Loucy (cell line): ENCODE measurements at regions not wholly inside any gene's neighbourhood (a gene's known extent, or its start where the extent isn't known, plus 50 kb on each side); places are given as distances from the start of the nearest gene placed in this dataset.

Experiments used
- H2AFZ ChIP-seq: fragments of 200-600 bp; sonication (generic); 2 replicates; pipeline ENCODE4 v1.6.0; 2016; ENCODE audit warnings: antibody characterized with exemption, mild to moderate bottlenecking, low read length, moderate library complexity
- H3F3A ChIP-seq: fragments of 200-600 bp; 2 replicates; pipeline ENCODE4 v1.6.0; 2016; ENCODE audit warnings: antibody characterized with exemption, low read depth, mild to moderate bottlenecking
- H3K27me3 ChIP-seq: fragments of 200-600 bp; sonication (generic); 2 replicates; pipeline ENCODE4 v1.6.1; 2014; ENCODE audit warnings: low read length, mild to moderate bottlenecking; ENCODE audit not compliant: insufficient read depth, poor library complexity, severe bottlenecking
- H3K36me3 ChIP-seq: fragments of 200-600 bp; sonication (generic); 2 replicates; pipeline ENCODE4 v1.6.1; 2016; ENCODE audit warnings: low read length; ENCODE audit not compliant: insufficient read depth
- H3K4me1 ChIP-seq: fragments of 200-600 bp; sonication (generic); 2 replicates; pipeline ENCODE4 v1.5.1; 2014; ENCODE audit warnings: low read length, mild to moderate bottlenecking; ENCODE audit not compliant: insufficient read depth, poor library complexity, severe bottlenecking
- H3K4me2 ChIP-seq: fragments of 200-600 bp; sonication (generic); 2 replicates; pipeline ENCODE4 v1.6.0; 2014; ENCODE audit warnings: antibody characterized with exemption, low read length, low read depth, mild to moderate bottlenecking; ENCODE audit not compliant: poor library complexity, severe bottlenecking
- H3K4me3 ChIP-seq: fragments of 200-600 bp; sonication (generic); 2 replicates; pipeline ENCODE4 v1.5.1; 2014; ENCODE audit warnings: low read length, mild to moderate bottlenecking, mixed read lengths; ENCODE audit not compliant: poor library complexity, severe bottlenecking
- H3K79me2 ChIP-seq: fragments of 200-600 bp; sonication (generic); 2 replicates; pipeline ENCODE4 v1.6.1; 2014; ENCODE audit warnings: low read length; ENCODE audit not compliant: insufficient read depth
- H3K9ac ChIP-seq: fragments of 200-600 bp; sonication (generic); 2 replicates; pipeline ENCODE4 v1.6.0; 2014; ENCODE audit warnings: mild to moderate bottlenecking, low read depth, low read length, moderate library complexity; ENCODE audit not compliant: poor library complexity, severe bottlenecking
- H3K9me2 ChIP-seq: fragments of 200-600 bp; sonication (generic); replicated peaks from 2 replicates; pipeline ENCODE4 v1.6.1; 2016; ENCODE audit warnings: low read depth, low read length, mixed read lengths
- H3K9me3 ChIP-seq: fragments of 200-600 bp; sonication (generic); 2 replicates; pipeline ENCODE4 v1.6.1; 2014; ENCODE audit warnings: mild to moderate bottlenecking, antibody characterized with exemption, low read length, low read depth; ENCODE audit not compliant: insufficient read depth
- H4K20me1 ChIP-seq: fragments of 200-600 bp; sonication (generic); 2 replicates; pipeline ENCODE4 v1.6.0; 2014; ENCODE audit warnings: antibody characterized with exemption, low read length, mild to moderate bottlenecking; ENCODE audit not compliant: insufficient read depth, poor library complexity, severe bottlenecking
- EZH2phosphoT487 ChIP-seq: fragments of 200-600 bp; IDR thresholded peaks from 2 replicates; pipeline ENCODE4 v1.6.1; 2018; ENCODE audit warnings: antibody characterized with exemption, mild to moderate bottlenecking, moderate library complexity, borderline replicate concordance
- TF ChIP-seq, protein P1 (sequence below): fragments of 200-600 bp; sonication (generic); conservative IDR thresholded peaks from 2 replicates; pipeline ENCODE4 v1.5.1; 2014; ENCODE audit warnings: mild to moderate bottlenecking, antibody characterized with exemption, low read length

DNA sequence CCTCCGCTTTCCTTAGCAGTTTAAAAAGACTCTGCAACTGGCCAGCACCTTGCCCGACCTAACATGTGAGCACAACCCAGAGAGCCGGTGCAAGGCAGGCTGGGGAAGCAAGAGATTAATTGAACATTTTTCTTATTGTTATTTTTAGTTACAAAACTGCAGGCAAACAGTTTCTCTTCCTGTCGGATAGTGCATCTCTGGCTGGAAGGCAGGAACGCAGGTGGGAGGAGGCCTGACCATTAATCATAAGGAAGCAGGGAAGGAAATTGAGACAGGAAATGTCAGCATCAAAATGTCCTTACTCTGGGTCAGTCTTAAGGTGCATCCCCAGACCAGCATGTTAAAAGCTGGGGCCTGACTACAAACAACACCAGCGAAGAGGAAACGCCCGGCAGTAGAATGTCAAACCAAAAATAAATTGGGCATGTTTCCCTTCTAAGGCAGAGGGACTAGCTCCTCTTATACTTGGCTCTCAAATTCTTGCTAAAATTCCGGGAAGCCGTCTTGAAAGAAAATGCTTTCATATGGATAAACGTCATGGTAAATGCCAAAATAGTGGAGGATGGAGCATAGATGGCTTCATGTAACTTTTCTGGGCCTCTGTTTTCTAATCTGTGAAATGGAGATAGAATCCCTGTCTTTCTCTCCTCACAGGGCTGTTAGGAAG is 226.8 kb downstream of the RAP2A start:
- Histone ChIP-seq H3K4me2 (no peak overlapping the region), H3K9ac (no peak overlapping the region), H3K79me2 (no peaks in the 10 kb centered on the region), H3K9me3 (no peaks in the 10 kb centered on the region), H4K20me1 (no peaks in the 10 kb centered on the region), H3K9me2 (no peaks in the 10 kb centered on the region), H3F3A (no peaks in the 10 kb centered on the region), H3K27me3 (no peaks in the 10 kb centered on the region), H2AFZ (no peak overlapping the region), H3K4me3 (no peak overlapping the region), H3K36me3 (no peaks in the 10 kb centered on the region), H3K4me1 (no peaks in the 10 kb centered on the region)
- TF ChIP-seq, protein P1, sequence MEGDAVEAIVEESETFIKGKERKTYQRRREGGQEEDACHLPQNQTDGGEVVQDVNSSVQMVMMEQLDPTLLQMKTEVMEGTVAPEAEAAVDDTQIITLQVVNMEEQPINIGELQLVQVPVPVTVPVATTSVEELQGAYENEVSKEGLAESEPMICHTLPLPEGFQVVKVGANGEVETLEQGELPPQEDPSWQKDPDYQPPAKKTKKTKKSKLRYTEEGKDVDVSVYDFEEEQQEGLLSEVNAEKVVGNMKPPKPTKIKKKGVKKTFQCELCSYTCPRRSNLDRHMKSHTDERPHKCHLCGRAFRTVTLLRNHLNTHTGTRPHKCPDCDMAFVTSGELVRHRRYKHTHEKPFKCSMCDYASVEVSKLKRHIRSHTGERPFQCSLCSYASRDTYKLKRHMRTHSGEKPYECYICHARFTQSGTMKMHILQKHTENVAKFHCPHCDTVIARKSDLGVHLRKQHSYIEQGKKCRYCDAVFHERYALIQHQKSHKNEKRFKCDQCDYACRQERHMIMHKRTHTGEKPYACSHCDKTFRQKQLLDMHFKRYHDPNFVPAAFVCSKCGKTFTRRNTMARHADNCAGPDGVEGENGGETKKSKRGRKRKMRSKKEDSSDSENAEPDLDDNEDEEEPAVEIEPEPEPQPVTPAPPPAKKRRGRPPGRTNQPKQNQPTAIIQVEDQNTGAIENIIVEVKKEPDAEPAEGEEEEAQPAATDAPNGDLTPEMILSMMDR = no peak
- no peak for TF ChIP-seq EZH2phosphoT487

DNA sequence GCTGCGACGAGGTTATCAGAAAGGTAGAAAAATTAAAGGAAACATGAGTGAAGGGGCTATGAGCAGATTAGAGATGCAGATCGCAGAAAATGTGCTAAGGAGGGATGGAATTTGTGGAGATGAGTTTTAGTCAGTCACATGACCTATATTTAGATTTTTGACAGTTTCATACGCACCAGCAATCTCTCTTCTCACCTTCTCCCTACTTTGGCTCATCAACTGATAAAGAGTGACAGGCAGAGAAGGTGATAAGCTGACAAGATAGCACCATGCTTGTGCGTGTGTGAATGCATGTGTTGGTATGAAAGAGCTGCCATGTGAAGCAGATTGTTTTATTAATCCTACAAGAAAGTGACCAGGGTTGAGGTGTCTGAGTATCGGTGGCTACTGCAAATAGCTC is 252.6 kb downstream of the RAP2A start:
- H3F3A ChIP-seq = no peaks in the 10 kb centered on the region
- no peaks in the 10 kb centered on the region for H3K79me2 ChIP-seq
- no peak overlapping the region for H2AFZ ChIP-seq
- H3K4me2 ChIP-seq = no peak overlapping the region
- no peaks in the 10 kb centered on the region for H3K9me2 ChIP-seq
- H3K9me3 ChIP-seq = no peaks in the 10 kb centered on the region
- no peaks in the 10 kb centered on the region for H3K27me3 ChIP-seq
- H3K9ac ChIP-seq = no peak overlapping the region
- H3K4me3 ChIP-seq = no peak overlapping the region
- H4K20me1 ChIP-seq = no peaks in the 10 kb centered on the region
- no peaks in the 10 kb centered on the region for H3K4me1 ChIP-seq
- TF ChIP-seq, protein P1 = no peak
- TF ChIP-seq EZH2phosphoT487 = no peak
- H3K36me3 ChIP-seq = no peaks in the 10 kb centered on the region

DNA sequence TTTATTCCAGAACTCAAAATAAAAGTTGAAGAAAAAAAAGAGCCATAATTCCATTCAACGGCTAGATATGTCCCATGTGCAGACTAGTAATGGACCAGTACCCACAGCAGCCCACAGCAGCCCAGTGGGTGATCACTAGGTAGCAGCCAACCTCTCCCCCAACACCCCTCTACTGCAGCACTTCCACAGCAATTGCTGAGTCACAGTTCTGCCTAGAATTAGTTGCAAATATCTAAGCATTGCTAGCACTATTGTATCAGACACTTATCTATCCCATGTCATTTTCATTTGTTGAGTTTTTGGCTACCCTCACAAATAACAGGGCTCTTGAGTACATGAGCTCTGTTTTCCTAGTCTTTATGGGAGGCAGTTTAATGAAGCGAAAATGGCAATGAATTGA is 258.7 kb downstream of the RAP2A start:
- TF ChIP-seq, protein P1 = no peak
- TF ChIP-seq EZH2phosphoT487 = no peak
- Histone ChIP-seq H3K79me2 (no peaks in the 10 kb centered on the region), H3K27me3 (no peaks in the 10 kb centered on the region)

More for the DNA sequence above, 258.7 kb downstream of the RAP2A start:
- Histone ChIP-seq H3K9ac (no peak overlapping the region), H3K4me1 (no peaks in the 10 kb centered on the region), H3K36me3 (no peaks in the 10 kb centered on the region), H2AFZ (no peak overlapping the region), H4K20me1 (no peaks in the 10 kb centered on the region), H3K9me2 (no peaks in the 10 kb centered on the region), H3F3A (no peaks in the 10 kb centered on the region), H3K9me3 (no peaks in the 10 kb centered on the region), H3K4me3 (no peak overlapping the region), H3K4me2 (no peak overlapping the region)
